ENCODE measurements at regions not wholly inside any gene's neighbourhood (a gene's known extent, or its start where the extent isn't known, plus 50 kb on each side); places are given as distances from the start of the nearest gene placed in this dataset.

DNA sequence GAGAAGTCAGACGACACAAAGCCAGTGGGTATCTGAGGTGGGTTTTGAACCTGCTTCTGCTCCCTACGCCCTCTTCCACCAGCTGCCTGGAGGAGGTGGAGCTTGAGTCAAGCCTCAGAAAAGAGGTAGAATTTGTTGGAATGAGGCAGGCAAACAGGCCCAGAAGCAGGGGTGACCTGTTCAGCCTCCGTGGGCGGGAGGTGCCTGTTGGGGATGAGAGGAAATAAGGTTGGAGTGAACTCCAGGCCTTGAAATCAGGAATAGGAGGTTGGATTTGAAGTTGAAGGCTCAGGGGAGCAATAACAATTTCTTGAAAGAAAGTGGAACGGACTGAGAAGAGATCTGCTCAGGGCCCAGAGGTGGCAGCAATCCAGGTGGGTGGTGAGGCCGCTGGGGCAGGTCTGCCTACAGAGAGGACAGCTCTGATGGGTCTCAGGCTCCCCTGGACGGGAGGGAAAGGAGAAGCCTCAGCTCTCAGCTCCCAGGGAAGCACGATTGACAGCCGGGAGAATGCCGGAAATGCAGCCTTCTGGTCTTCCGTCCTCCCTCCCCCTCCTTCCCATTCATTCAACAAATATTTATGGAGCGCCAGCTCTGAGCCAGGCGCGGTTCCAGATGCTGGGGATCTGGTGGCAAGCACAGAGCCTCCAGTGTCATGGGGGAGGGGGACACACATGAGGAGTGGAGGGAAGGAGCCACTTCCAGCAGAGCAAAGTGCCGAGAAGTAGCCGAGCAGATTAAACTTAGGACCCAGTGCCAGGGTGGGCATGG is 61.9 kb upstream of the CIBAR2 start:
- no peak for DNase-seq

DNA sequence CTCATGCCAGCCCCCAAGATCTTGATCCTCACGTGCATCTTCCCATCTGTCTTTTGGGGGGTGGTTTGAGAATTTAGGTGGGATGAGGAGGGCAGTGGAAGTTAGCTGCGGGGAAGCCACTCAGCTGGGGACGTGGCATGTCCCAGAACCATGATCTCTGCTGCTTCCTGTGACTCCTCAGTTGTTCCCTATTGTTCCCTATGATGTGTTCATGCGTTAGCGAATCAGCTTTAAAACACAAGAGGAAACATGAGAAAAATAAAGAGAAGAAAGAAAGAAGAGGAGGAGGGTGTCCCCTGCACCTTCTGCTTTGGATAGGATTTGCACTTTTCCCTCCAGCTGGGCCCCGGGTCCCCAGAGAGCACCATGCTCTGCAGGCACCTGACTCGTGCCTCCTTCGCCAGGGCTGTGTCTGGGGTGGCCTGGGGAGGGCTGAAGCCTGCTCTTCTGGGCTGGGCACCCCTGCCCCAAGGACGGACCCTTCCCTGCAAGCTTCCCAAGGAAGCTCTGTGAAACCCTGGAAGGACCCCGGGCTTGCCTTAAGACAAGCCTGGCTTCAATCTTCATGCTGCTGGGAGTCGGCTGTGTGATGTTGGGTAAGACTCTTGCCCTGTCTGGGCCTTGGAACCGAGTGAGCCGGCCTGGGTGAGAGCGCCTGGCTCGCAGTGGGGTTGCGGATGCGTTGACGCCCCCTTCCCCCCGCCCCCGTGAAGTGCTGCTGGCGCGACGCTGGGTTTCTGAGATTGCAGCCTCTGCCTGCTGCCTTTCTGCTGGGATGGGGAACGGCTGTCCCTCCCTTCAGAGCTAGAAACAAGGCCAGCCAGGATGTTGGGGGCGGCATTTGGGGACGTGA is 62.8 kb upstream of the CIBAR2 start:
- no peak for DNase-seq

DNA sequence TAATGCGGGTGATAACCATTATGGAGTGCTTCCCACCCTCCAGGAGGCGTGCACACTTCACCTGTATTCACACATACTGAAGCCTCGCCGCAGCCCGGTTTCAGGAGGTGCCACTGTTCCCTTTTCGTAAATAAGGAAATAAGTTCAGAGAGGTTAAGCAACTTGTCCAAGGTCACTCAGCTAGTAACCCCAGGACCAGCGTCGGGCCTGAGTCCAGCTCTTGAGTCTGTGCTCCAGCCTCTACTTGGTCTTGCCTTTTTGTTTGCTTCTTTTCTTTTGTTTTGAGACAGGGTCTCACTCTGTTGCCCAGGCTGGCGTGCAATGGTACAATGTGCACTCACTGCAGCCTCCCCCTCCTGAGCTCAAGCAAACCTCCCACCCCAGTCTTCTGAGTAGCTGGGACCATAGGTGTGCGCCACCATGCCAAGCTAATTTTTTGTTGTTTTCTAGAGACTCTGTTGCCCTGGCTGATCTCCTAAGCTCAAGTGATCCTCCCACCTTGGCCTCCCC is 63.5 kb upstream of the CIBAR2 start:
- no peak for DNase-seq

DNA sequence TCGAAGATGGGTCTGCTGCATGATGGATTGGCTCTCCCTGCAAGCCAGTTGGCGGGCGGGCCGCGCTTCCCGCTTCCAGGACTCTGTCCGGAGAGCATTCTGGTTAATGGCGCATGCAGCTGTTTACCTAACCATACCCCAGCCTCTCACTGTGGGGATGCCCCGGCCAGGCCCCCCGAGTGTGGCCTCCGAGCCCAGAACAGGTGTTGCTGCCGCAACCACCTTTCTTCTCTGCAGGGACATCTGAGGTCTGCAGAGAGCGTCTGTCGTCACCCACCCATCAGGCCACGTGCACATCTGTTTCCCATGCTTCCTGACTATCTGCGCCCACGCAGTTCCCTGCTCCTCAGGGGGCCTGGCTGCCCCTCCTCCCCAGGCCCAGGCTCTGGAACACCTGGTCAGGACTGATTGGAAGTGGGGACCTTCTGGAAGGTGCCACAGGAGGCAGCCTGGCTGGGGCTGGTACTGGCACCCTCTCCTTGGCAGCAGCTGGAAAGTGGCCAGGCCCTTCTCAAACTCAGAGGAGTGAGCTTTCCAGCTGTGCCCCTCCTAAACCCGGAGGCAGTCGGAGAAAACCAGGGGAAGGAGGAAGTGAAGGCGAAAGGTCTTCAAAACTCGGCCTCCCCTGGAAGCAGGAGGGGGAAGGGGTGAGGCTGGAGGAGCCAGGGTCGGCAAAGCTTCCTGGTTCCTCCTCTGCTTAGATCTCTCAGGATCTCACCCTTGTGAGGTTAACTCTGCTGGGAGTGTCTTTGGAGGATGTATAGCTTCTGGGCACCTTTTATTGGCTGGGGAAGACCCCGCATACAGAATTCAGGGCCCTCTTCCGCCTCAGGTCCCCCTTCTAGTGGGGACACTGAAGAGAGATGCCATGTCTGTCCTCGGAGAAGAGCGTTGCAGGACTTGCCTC is 64.5 kb upstream of the CIBAR2 start:
- DNase-seq, result no peak

DNA sequence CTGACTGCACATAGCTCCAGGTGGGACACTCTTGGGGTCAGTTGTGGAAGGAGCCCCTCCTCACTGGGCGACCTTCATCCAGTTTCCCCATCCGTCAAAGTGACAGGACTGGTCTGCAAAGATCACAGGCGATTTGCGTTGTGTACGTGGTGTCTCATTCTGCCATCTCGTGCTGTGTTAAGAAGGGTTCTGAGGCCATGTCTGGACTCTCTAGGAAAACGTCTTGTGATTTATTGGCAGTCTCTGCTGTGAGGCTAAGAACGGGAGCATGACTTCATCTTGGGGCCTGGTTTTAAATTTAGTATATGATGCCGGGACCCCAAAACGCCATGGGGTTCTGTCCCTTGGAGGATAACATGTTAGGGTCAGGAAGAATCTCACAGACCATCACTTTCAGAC is 65.2 kb upstream of the CIBAR2 start:
- DNase-seq, result no peak

DNA sequence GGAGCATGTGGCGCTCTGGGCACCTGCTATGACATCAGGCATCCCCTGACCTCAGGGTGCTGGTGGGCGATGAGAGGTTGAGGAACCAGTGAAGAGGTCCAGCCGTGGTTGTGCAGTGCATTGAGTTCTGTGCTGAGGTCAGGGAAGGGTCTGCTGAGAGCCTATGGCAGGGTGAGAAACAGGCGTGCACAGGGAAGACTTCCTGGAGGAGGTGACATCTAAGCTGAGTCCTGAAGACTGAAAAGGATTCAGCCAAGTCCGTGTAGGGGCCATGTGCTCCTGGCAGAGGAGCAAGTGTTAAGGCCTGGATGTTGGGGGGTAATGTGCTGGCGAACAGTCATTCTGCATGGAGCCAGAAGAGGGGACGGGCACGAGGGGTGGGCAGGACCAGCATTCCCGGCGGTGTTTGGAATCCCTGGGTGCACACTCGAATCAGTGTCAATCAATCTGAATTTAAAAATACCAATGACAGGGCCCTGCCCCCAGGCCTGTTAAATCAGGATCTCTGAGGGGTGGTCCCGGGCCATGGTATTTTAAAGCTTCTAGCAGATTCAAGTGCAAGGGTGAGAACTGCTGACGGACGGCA is 65.8 kb upstream of the CIBAR2 start:
- DNase-seq, result no peak

DNA sequence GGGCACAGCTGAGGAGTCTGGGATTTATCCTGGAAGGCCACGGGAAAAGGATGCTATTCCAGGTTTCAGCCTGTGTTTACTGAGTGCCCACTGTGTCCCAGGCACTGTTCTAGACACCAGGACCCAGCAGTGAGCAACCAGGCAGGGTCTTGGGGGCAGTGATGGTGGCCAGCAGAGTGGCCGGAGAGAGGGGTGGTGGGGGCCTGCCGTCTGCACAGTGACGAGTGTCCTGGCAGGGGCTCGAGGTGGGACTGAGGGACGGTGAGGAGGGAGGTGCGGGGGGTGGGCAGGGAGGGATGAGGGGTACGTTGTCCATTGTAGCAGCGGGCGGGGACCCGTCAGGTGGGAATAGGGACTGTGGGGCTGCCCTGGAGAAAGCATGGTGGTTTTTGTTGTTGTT is 66.3 kb upstream of the CIBAR2 start:
- DNase-seq, result no peak

DNA sequence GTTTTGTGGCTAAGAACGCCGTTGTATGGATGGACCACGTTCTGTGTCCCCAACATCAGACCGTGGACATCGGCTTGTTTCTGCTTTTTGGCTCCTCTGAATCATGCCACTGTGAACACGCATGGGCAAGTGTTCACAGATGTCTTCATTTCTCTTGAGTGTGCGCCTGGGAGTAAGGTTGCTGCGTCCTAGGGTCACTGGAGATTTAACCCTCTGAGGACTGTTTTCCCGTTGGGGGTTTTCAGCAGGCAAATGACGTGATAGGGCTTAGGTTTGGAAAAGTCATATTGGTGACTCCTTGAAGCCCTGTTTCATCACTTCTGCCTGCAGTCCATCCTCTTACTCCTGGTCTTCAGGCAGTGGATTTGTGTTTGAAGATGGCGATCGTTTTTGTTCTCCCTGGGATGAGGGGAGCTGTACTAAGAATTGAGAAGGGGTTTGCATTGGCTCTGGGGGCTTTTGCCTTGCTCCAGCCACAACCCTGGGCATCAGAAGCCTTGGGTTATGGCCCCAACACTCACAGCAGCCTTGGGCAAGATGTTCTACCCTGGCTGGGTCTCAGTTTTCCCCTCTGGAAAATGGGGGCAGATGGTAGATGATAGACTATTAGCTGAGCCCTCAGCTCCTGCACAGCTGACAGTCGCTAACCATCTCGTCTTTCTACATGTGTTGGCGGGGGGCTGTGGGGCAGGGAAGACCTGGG is 67.2 kb upstream of the CIBAR2 start:
- DNase-seq, result no peak

DNA sequence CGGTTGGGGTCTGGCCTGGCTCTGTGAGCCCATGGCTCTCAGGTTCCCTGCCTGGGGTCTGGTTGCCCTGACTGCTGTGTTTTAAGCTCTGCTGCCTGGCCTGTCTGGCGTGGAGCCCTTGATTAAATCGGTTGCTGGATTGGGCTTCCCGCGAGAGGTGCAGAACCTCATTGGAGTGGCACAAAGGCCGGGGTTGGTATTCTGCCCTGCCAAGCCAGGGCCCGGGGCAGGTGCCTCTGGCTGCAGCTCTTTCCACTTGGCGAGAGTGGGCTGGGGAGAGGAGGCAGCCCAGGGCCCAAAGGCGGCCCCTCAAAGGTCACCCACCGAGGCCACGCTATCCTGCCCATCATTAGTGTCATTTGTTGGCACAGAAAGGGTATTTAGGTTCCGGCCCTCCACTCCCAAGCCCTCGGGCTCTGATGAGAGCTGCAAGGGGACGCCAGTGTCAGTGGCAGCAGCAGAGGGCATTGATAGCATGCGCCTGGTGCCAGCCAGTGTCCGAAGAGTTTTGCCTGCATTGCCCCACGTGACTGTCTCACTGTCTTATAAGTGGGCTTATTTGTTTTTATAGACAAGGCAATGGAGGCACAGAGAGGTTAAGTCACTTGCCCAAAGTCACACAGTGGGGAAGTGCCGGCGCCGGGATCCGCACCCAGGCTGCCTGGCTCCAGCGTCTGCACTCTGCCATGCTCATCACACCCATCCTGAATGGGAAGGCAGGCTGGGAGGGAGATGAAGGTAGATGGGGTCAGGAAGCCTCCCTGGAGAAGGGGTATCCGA is 68.0 kb upstream of the CIBAR2 start:
- DNase-seq, result no peak

DNA sequence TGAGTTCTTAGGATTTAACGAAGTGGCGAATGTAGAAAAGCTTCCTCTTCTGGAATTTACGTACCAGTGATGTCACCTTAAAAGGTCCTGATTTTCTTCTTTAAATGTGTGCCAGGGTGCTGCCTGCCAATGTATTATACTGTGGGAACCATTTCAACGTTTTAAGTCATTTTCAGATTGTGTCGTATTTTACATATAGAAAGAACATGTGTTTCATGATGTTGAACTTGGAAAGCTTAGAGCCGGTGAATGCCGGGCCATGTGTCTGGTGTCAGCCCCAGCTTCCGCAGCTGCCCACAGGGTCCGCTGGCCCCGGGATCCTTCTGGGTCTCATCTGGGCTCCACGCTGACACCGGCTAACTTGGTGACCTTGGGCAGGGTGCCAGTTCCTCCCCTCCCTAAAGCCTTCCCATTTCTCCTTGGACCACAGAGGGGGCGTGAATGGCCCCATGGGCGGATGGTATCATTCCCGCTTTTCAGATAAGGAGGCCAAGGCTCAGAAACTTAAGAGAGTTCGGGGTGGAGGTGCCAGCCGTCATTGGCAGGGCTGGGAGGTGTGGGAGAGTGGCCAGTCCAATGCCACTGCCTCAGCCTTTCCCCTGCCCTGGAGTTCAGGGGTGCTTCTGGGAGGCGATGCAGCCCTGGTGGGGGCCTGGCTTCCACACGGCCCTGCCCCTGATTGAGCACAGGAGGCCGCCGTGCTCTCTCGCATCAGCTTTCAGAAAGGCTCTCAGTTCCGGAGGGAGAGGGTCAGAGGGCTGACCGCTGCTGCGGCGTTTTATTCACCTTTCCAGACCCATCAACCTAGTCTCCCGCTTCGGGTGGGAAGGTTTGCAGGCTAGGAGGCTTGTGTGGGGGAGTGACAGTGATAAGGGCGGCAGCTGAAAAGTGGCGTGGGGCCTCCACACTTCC is 68.8 kb upstream of the CIBAR2 start:
- no peak for DNase-seq

DNA sequence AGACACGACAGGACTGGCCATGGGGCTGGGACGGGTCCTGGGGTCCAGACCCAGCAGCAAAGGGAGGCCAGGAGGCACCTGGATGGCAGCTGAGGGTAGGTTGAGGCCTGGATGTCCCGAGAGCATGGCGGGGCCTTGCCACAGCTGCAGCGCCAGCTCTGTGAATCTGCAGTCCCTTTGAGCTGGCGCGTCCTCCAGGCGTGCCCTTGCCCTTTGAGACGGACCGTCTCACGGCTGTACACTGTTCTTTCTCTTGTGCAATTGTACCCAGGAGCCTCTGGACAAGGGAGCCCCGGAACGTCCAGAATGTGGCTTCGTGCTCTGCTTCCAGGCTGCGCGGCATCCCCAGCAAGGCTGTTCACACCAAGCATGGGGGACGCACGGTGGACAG is 69.5 kb upstream of the CIBAR2 start:
- DNase-seq, result no peak

DNA sequence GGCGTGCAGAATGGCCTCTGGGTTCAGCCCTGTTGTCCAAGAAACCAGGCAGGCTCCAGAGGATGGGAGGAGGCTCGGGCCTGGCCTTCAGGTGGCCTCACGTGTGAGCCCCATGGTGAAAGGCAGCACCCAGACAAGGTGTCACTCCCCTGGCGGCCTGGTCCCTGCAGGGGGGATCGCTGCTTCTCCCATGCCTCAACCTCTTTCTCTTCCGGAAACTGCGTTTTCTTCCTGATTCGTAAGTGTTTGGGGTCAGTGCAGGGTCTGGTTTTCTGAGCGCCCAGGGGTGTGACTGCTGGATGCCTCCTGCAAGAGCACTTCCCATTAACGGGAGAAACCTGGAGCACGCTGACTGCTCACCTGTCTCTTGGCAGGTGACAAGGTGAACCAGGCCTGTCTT is 70.0 kb upstream of the CIBAR2 start:
- DNase-seq, result no peak

DNA sequence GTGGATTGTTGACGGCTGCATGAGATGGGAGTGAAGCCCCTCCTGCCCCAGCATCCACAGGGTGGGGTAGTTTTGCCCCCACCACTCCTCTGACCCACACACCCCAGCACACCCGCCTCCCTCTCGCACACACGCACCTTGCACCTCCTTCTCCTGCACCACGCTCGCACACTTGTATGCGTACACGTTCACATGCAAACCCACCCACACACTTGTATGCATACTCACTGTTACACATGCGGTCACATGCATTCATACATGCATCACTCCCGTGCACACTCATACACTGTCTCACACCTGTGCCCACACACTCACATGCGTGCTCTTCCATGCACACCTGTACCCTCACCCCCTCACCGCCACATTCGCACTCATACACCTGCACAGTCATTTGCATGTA is 70.5 kb upstream of the CIBAR2 start:
- no peak for DNase-seq

DNA sequence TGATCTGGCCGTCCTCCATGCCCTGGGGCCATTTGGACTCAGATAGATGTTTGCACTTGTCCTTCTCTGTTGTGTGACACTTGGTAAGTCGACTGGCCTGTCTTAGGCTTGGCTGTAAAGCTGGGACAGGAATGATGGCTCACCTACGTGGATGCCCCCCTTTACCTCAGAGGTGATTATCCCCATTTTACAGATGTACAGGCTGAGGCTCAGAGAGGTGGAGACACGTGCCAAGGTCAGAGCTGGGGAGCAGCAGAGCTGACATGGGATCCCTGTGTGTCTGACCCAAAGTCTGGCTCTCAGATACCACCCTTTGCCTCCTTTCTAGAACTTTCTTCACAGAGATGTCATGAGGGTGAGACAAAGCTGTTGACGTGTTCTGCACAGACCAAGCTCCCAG is 71.3 kb upstream of the CIBAR2 start:
- DNase-seq, result no peak

DNA sequence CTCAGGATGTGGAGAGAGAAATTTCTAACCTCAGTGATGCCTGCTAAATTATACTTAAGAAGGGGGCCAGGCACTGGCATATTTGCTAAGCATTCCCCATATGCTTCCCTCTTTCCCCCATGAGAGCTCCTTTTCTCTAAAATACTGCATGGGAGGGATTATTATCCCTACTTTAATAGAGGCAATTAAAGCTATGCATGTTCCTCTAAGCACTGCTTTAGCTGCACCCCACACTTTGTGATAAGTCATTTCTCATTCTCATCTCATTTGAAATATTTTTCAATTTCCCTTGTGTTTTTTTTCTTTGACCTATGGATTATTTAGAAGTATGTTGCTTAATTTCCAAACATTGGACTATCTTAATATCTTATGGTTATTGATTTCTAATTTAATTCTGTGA is 72.1 kb upstream of the CIBAR2 start:
- DNase-seq, result no peak

DNA sequence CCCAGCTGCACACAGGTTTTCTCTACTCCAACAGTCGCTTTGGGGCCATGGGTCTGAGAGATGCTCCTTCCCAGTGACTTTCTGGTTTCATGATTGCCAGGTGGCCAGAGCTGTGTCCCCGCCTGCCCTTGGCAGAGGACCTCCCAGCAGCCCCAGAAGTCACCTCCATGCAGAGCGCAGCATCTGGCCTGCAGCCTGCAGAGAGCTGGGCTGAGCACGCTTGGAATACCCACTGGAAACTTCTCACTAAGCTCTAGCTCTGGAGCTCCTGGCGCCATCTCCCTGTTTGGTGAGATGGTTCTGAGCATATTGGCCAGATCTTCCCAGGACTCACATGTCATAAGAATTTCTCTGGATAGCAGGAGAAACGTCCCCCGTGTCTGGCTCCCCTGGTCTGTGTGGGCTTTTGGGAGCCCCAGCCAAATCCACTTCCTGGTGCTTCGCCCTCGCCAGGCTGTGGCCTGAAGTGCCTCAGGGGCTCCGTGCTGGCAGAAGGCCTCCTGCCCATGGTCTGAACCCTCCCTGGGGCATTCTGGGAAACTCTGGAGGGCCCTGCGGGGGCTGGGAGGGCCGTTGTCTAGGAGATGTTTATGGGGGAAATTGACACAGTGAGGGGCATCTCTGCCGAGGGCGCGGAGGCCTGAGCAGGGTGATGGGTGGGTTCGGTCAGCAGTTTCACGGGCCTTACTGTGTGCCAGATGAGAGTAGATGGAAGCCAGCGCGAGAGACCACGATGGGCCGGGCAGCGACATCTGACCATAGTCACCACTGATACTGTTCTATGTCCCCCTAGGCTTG is 73.2 kb upstream of the CIBAR2 start:
- no peak for DNase-seq

DNA sequence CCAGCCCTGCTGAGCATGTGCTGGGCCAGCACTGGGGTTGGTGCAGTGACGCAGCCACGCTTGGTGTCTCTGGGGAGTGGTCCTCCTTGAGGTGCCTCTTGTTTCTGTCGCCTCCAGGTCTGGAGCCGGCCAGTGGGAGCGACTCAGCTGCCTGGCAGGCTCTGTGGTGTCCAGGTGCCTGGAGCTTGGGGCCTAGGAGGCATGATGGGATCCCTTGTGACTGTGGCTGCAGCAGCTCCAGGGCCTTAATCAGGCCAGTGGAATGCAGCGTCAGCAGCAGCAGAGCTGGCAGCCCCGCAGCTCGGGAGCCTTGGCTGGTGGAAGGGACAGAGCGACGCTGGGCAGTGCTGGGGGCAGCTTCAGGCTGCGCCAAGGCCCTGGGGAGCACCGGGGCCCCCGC is 74.7 kb upstream of the CIBAR2 start:
- no peak for DNase-seq

DNA sequence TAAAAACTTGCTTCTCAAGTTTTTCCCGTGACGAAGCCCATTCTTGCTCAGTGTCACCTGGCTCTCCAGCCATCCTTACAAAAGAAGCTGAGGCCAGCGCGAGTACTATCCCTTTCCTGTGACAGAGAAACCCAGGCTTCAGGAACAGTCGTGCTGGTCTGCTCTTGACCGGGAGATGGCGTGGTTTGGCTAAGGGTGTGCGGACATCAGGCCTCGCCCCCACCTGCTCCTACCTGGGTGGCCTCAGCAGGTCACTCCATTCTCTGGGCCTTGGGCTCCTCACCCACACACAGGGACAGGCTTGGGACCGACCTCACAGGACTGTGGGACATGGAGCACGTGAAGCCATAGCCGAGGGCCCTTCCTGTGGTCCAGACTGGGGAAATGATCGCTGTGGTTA is 75.2 kb upstream of the CIBAR2 start:
- no peak for DNase-seq

DNA sequence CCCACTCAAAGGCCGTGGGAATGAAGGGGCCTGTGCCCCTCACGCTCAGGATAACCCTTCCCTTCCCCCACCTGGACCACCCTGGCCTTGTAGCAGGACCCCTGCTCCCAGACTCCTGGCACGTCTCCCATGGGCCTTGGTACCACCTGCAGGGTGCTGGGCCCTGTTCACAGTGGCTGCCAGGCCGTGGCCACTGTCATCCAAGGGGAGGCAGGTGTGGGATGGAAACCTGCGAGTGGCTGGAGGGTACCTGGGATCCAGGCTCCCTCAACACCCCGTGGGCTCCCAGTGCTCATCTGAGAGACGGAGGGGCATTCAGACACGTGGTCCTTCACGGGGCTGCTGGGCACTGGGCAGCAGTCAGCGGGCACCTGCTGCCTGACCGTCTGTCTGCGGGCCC is 75.6 kb upstream of the CIBAR2 start:
- DNase-seq, result no peak

Measured in hindlimb muscle (tissue), 1 donor.